ENCODE measurements at regions not wholly inside any gene's neighbourhood (a gene's known extent, or its start where the extent isn't known, plus 50 kb on each side); places are given as distances from the start of the nearest gene placed in this dataset.
"Not testable (repeated sequence)": the region's sequence is repeated elsewhere in the genome, so short reads cannot be mapped to it uniquely, and the experiment has no call there.

GRCh38 chr7:115613836-115614235 lies 416.7 kb downstream of the TFEC start:
- no peaks in the 10 kb centered on the region for H3K36me3 Mint-ChIP-seq
- ChIA-PET POLR2A (no interaction called here), CTCF (no interaction called here)
- DNase-seq, result no peak
- no peaks in the 10 kb centered on the region for H3K9me3 Mint-ChIP-seq
- H3K27me3 Mint-ChIP-seq, result no peaks in the 10 kb centered on the region
- no peaks in the 10 kb centered on the region for H3K4me1 Mint-ChIP-seq (ENCODE audit: low read depth)
- no peak overlapping the region for H3K27ac Mint-ChIP-seq
- intact Hi-C loops (cut with micrococcal nuclease), result no loop called here
- no peak overlapping the region for H3K4me3 Mint-ChIP-seq

- Mint-ChIP-seq H3K9me3 (no peaks in the 10 kb centered on the region), H3K4me1 (ENCODE audit: low read depth) (no peaks in the 10 kb centered on the region), H3K36me3 (no peaks in the 10 kb centered on the region)
Measured at GRCh38 chr7:115603416-115603815, 427.1 kb downstream of the TFEC start.

GRCh38 chr7:115600207-115600606 lies 430.4 kb downstream of the TFEC start:
- H3K27me3 Mint-ChIP-seq, result no peaks in the 10 kb centered on the region
- ChIA-PET POLR2A (no interaction called here), CTCF (no interaction called here)
- intact Hi-C loops (cut with micrococcal nuclease), result no loop called here
- H3K36me3 Mint-ChIP-seq, result no peaks in the 10 kb centered on the region
- no peak overlapping the region for H3K4me3 Mint-ChIP-seq
- H3K9me3 Mint-ChIP-seq, result peaks cover 16% of the 10 kb centered on the region
- DNase-seq, result no peak
- H3K27ac Mint-ChIP-seq, result no peak overlapping the region
- H3K4me1 Mint-ChIP-seq (ENCODE audit: low read depth), result no peaks in the 10 kb centered on the region

More at GRCh38 chr7:115603416-115603815, 427.1 kb downstream of the TFEC start:
- H3K27ac Mint-ChIP-seq, result no peak overlapping the region
- CTCF ChIA-PET, result interaction anchor here (1.0 kb wide), 1 partner anchor 28 kb away, joined by 3 read pairs; no protein-coding TSS in a partner anchor
- intact Hi-C loops (cut with micrococcal nuclease), result no loop called here
- DNase-seq, result no peak
- POLR2A ChIA-PET, result no interaction called here
- H3K4me3 Mint-ChIP-seq, result no peak overlapping the region
- H3K27me3 Mint-ChIP-seq, result no peaks in the 10 kb centered on the region

GRCh38 chr7:115599184-115599583 lies 431.4 kb downstream of the TFEC start:
- CTCF ChIA-PET; DNase-seq; H3K27ac Mint-ChIP-seq; H3K36me3 Mint-ChIP-seq; POLR2A ChIA-PET; H3K27me3 Mint-ChIP-seq; H3K4me1 Mint-ChIP-seq (ENCODE audit: low read depth); intact Hi-C loops (cut with micrococcal nuclease); H3K4me3 Mint-ChIP-seq: not testable (repeated sequence)
- peaks cover 19% of the 10 kb centered on the region for H3K9me3 Mint-ChIP-seq

DNA sequence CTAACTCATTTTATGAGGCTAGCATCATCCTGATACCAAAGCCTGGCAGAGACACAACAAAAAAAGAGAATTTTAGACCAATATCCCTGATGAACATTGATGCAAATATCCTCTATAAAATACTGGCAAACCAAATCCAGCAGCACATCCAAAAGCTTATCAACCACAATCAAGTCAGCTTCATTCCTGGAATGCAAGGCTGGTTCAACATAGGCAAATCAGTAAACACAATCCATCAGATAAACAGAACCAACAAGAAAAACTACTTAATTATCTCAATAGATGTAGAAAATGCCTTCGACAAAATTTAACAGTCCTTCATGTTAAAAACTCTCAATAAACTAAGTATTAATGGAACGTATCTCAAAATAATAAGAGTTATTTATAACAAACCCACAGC lies 433.3 kb downstream of the TFEC start:
- intact Hi-C loops (cut with micrococcal nuclease); H3K27me3 Mint-ChIP-seq; DNase-seq; POLR2A ChIA-PET; CTCF ChIA-PET; H3K4me3 Mint-ChIP-seq; H3K36me3 Mint-ChIP-seq; H3K27ac Mint-ChIP-seq; H3K4me1 Mint-ChIP-seq (ENCODE audit: low read depth): not testable (repeated sequence)
- peaks cover 19% of the 10 kb centered on the region for H3K9me3 Mint-ChIP-seq

- no peak for DNase-seq
- CTCF ChIA-PET, result no interaction called here
- Mint-ChIP-seq H3K4me3 (no peak overlapping the region), H3K36me3 (no peaks in the 10 kb centered on the region), H3K27me3 (no peaks in the 10 kb centered on the region), H3K9me3 (peaks cover 20% of the 10 kb centered on the region), H3K4me1 (ENCODE audit: low read depth) (no peaks in the 10 kb centered on the region), H3K27ac (no peak overlapping the region)
- intact Hi-C loops (cut with micrococcal nuclease), result no loop called here
- POLR2A ChIA-PET, result no interaction called here
Measured at GRCh38 chr7:115593111-115593510, 437.5 kb downstream of the TFEC start.

GRCh38 chr7:115585015-115585718 lies 445.4 kb downstream of the TFEC start:
- intact Hi-C loops (cut with micrococcal nuclease), result no loop called here
- no peaks in the 10 kb centered on the region for H3K27me3 Mint-ChIP-seq
- ChIA-PET CTCF (no interaction called here), POLR2A (no interaction called here)
- H3K36me3 Mint-ChIP-seq, result no peaks in the 10 kb centered on the region
- no peaks in the 10 kb centered on the region for H3K4me1 Mint-ChIP-seq (ENCODE audit: low read depth)
- DNase-seq, result no peak
- H3K27ac Mint-ChIP-seq, result no peak overlapping the region
- H3K9me3 Mint-ChIP-seq, result no peaks in the 10 kb centered on the region
- H3K4me3 Mint-ChIP-seq, result no peak overlapping the region

DNA sequence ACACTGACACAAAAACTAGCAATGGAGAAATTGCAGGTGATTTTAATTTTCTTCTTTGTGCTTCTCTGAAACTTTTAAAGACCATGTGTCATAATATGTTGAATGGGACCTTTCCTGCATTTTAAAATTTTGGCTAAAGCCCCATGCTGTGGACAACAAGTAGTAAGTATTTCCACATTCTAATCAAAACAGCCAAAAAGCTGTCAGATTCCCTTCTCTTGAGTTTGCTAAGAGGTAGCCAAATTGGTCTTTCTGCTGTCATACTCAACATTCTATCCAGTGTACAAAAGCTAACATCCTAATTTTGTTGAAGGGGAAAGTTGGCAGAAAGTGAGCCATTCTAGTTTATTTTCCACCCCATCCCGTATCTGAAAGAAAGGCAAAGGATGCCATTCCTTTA lies 447.6 kb downstream of the TFEC start:
- no peaks in the 10 kb centered on the region for H3K36me3 Mint-ChIP-seq
- ChIA-PET POLR2A (no interaction called here), CTCF (no interaction called here)
- H3K9me3 Mint-ChIP-seq, result no peaks in the 10 kb centered on the region
- H3K27me3 Mint-ChIP-seq, result no peaks in the 10 kb centered on the region
- intact Hi-C loops (cut with micrococcal nuclease), result no loop called here
- no peaks in the 10 kb centered on the region for H3K4me1 Mint-ChIP-seq (ENCODE audit: low read depth)
- no peak overlapping the region for H3K4me3 Mint-ChIP-seq
- DNase-seq, result no peak
- H3K27ac Mint-ChIP-seq, result no peak overlapping the region

GRCh38 chr7:115578576-115578975 lies 452.0 kb downstream of the TFEC start:
- DNase-seq, result no peak
- no peak overlapping the region for H3K27ac Mint-ChIP-seq
- no peaks in the 10 kb centered on the region for H3K27me3 Mint-ChIP-seq
- CTCF ChIA-PET, result no interaction called here
- no peaks in the 10 kb centered on the region for H3K36me3 Mint-ChIP-seq
- intact Hi-C loops (cut with micrococcal nuclease), result no loop called here
- no peak overlapping the region for H3K4me3 Mint-ChIP-seq
- no peaks in the 10 kb centered on the region for H3K9me3 Mint-ChIP-seq
- no peaks in the 10 kb centered on the region for H3K4me1 Mint-ChIP-seq (ENCODE audit: low read depth)
- POLR2A ChIA-PET, result no interaction called here

DNA sequence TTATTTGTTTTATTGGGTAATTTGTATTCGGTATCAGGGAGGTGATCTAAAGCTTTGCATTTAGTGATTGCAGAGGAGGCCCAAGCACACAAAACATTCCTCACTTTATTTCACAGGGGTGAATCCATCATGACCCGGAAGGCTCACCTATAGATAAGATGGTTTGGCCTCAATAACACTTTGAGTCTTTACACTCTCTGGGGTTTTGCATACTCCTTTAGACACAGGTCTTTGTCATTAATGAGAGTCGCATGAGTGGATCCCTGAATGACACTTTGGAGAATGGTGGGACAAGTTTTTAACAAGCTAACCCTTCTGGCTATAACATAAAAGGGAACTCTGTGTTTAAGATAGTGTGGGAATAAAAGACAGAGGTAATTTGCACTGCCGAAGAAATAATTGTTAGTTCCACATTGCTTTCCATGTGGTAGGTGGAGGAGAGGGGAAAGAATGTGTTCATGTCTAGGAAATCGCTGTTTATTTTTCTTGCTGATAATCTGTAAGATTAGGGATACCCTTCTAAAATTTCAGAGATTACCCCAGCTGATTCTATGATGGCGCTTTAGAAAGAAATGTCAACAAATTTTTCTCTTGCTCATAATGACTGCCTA lies 455.8 kb downstream of the TFEC start:
- intact Hi-C loops (cut with micrococcal nuclease), result no loop called here
- H3K9me3 Mint-ChIP-seq, result no peaks in the 10 kb centered on the region
- H3K36me3 Mint-ChIP-seq, result no peaks in the 10 kb centered on the region
- H3K4me1 Mint-ChIP-seq (ENCODE audit: low read depth), result no peaks in the 10 kb centered on the region
- ChIA-PET CTCF (no interaction called here), POLR2A (no interaction called here)
- H3K27me3 Mint-ChIP-seq, result no peaks in the 10 kb centered on the region
- no peak overlapping the region for H3K4me3 Mint-ChIP-seq
- DNase-seq, result no peak
- no peak overlapping the region for H3K27ac Mint-ChIP-seq

DNA sequence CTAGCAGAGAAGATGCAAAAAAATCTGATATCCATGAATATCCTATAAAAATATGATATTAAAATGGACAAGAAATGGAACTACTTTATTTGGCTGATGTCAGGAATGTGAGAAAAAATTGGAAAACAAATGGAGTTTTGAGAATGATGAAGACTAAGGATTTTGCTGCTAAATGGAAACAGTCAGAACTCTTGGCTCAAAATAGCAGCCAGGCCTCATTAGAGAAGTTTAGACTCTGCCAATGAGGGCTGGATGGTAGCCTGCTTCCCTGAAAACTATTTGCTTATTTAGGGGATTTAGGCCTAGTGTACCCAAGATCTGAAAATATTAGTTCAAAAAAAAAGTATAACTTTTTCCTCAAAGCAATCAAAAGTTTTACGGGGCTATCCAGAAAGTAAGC lies 458.5 kb downstream of the TFEC start:
- POLR2A ChIA-PET, result no interaction called here
- Mint-ChIP-seq H3K27ac (no peak overlapping the region), H3K27me3 (peaks cover 1% of the 10 kb centered on the region), H3K9me3 (no peaks in the 10 kb centered on the region), H3K36me3 (no peaks in the 10 kb centered on the region), H3K4me1 (ENCODE audit: low read depth) (no peaks in the 10 kb centered on the region), H3K4me3 (no peak overlapping the region)
- intact Hi-C loops (cut with micrococcal nuclease), result no loop called here
- CTCF ChIA-PET, result no interaction called here
- DNase-seq, result no peak

DNA sequence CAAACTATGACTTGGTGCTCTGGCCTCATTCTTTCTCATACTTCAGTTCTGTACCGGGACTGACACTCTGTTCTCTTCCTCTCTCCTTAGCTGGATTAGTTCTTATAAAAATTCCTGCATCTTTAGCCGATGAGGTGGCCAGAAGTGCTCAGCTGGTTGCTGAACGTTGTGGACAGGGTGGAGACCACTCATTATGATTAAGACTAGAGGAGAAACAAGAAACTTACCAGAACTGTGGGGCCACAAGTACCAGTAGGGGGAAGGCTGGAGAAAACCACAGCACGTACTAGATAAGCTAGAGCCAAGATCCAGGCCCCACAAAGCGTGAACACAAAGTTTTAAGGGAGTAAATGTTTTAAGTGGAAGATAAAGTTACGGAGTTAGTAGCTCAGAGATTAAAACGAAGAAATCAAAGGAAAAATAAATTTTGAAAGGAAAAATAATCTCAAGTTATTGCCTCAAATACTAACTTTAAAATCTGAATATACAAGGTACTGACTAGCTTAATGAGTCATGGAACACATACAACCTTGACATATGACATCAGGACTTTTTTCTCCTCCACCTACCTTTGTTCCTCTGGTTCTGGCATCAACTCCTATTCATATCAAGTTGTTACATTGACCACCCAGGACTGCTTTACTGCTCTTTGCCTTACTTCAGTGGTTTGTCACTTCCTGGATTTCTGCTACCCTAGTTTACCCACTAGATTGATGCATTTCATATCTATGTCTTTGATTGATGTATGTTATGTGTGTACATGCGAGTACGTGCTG lies 469.0 kb downstream of the TFEC start:
- H3K27ac Mint-ChIP-seq, result no peak overlapping the region

GRCh38 chr7:115559877-115560276 lies 470.7 kb downstream of the TFEC start:
- CTCF ChIA-PET, result no interaction called here
- H3K36me3 Mint-ChIP-seq, result no peaks in the 10 kb centered on the region
- H3K27ac Mint-ChIP-seq, result no peak overlapping the region
- peaks cover 3% of the 10 kb centered on the region for H3K9me3 Mint-ChIP-seq
- peaks cover 1% of the 10 kb centered on the region for H3K27me3 Mint-ChIP-seq
- intact Hi-C loops (cut with micrococcal nuclease), result no loop called here
- POLR2A ChIA-PET, result no interaction called here
- no peak overlapping the region for H3K4me3 Mint-ChIP-seq
- DNase-seq, result no peak
- no peaks in the 10 kb centered on the region for H3K4me1 Mint-ChIP-seq (ENCODE audit: low read depth)

More for the DNA sequence above, 469.0 kb downstream of the TFEC start:
- Mint-ChIP-seq H3K27me3 (peaks cover 1% of the 10 kb centered on the region), H3K4me1 (ENCODE audit: low read depth) (no peaks in the 10 kb centered on the region), H3K4me3 (no peak overlapping the region), H3K36me3 (no peaks in the 10 kb centered on the region), H3K9me3 (peaks cover 3% of the 10 kb centered on the region)
- DNase-seq, result no peak
- ChIA-PET CTCF (no interaction called here), POLR2A (no interaction called here)
- intact Hi-C loops (cut with micrococcal nuclease), result no loop called here

Measured in activated CD4-positive, alpha-beta memory T cell treated with anti-CD3 and anti-CD28 coated beads for 36 hours (primary cell).